HG03354 (cell line): ENCODE measurements at regions not wholly inside any gene's neighbourhood (a gene's known extent, or its start where the extent isn't known, plus 50 kb on each side); places are given as distances from the start of the nearest gene placed in this dataset.
"Not testable (repeated sequence)": the region's sequence is repeated elsewhere in the genome, so short reads cannot be mapped to it uniquely, and the experiment has no call there.

Experiments used
- ATAC-seq: cut with Tn5 transposase; IDR thresholded peaks from one replicate; pipeline ENCODE4 v1.9.1; 2021; ENCODE audit warnings: mild to moderate bottlenecking; ENCODE audit not compliant: unreplicated experiment, poor library complexity, severe bottlenecking

DNA sequence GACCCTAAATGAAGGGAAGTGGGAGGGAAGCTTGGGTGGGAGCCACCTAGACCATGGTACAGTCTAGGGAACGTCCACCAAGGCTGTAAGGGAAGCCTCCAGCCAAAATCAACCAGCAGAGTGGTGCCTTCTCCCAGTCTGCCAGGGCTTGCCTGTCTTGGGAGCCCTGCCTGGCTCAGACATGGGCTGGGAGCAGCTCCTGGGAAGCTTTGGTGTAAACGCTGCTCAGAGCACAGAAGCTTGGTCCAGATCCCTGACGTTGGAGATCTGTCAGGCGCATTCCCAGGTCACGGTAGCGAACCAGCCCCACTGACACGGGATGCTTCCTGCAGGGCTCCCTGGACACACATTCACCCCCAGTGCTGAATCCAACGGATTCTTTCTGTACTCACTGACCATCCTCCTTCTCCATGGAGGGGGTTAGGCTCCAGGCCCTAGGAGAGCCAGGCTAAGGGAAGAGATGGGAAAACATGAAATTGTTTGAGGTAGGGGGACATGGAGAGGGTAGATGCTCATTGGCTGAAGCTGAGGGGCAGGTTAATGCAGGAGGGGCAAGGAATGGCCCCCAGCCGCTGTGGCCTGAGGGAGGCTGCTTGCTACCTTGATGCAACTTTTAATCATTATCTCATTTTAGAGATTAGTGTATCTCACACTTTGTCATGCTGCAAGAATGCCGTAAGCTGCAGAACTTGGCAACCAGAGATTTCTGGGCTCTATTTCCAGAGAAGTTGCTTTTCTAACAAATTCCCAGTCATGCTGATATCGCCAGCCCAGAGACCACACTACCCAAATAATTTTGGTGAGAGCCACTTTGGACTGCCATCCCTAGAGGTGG is 195.8 kb downstream of the UQCRFS1 start:
- no peak for ATAC-seq

DNA sequence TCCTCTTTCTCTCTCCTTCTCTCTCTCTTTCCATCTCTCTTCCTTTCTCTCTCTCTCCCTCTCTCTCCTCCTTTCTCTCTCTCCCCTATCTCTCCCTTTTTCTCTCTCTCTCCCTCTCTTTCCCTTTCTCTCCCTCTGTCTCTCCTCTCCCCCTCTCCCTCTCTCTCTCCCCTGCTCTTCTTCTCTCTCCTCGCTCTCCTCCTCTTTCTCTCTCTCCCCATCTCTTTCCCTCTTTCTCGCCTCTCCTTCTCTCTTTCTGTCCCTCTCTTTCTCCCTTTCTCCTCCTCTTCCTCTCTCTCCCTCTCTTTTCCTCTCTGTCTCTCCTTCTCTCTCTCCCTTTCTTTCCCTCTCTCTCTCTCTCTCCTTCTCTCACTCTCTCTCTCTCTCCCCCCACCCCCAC is 196.6 kb downstream of the UQCRFS1 start:
- no peak for ATAC-seq

DNA sequence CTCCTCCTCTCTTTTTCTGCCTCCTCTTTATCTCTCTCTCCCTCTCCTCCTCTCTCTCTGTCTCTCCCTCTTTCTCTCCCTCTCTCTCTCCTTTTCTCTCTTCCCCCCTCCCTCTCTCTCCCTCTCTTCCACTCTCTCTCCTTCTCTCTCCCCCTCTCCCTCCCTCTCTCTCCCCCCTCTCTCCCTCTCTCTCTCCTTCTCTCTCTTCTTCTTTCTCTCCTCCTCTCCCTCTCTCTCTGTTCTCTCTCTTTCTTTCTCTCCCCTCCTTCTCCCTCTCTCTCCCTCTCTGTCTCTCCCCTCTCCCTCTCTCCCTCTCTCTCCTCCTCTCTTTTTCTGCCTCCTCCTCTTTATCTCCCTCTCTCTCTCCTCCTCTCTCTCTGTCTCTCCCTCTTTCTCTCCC is 197.4 kb downstream of the UQCRFS1 start:
- ATAC-seq: no peak

DNA sequence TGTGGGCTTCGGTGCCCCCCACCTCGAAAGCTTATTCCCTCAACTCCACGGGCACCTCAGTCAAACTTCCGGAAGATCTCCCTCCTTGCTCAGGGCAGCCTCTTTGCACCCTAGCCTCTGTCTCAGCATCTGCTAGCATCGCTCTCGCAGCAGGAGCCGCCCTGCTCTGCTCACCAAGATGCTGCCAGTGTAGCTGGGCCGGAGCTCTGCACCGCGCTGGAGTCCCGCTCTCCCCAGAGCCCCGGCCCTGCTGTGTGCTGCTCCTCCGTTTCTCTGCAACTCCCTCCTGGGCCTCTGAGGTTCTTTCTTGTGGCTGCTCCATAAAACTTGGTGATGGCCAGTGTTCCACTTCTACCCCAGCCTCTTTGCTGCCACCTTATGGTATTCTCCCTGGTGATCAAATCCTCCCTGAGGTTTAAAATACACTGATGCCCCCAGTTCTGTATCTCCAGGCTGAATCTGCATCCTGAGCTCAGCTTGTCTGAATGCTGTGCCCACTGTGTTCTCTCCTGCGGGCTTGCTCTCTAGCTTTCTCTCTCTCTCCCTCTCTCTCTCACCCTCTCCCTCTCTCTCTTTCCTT is 198.0 kb downstream of the UQCRFS1 start:
- no peak for ATAC-seq

DNA sequence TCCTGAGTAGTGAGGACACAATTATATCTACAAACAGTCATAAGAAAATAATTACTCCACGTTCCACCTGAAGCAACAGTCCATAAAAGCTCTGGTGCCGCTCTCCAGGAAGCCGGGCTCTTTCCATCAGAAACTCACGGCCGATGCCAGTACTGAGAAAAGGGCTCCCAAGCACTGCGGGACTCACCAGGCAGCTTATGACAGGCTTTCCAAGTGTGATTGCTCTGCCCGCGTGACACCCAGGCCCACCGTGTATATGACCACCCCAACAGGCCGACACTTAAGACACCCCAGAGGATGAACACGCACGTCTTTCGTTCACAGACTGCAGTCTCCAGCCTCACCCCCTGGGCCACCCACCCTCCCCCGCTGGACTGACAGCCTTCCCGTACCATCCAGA is 199.0 kb downstream of the UQCRFS1 start:
- ATAC-seq: no peak

DNA sequence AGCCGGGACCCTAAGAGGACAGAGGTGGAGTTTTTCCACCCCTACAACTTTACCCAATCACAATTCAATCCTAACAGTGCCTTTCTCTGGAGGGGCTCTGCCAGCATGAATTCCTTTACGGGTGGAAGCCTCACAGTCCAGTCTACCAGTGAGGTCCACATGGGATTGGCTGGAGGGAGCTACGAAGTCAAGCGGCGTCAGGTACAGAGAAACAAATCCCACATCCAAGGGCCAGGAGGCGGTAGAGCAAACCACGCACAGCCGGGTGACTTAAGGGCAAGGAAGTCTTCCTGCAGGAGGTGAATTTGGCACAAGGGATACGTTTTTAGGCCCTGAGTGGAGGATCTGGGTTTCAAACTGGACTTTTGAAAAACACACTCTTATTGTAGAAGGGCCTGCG is 199.6 kb downstream of the UQCRFS1 start:
- no peak for ATAC-seq

DNA sequence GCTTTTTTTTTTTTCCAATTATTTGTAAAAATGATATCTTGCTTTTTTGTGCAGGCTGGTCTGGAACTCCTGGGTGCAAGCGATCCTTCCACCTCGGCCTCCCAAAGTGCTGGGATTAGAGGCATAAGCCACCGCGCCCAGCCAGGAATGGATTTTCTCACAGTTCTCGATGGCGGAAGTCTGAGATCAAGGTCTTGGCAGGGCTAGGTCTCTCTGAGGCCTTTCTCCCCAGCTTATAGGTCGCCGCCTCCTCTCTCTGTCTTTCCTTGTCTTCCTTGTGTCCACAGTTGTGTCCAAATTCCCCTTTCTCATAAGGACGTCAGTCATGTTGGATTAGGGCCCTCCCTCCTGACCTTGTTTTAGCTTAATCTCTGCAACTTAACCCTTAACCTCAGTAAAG is 200.5 kb downstream of the UQCRFS1 start:
- no peak for ATAC-seq

DNA sequence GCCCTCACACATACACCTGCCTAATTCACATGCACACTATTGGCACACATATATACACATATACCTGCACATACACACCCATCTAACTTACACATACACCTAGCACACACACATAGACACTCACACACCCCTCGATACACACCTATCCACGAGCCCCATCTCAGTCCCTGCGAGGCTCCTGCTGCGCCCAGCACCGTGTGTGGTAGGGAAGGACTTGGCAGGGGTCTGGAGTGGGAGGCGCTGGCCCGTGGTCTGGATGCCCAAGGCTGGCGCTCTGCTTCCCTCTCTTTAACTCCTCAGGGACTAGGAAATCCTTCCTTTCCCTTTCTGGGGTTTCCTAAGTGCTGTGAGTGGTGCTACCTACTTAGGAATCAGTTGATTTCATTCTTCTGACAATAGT is 202.7 kb downstream of the UQCRFS1 start:
- no peak for ATAC-seq

DNA sequence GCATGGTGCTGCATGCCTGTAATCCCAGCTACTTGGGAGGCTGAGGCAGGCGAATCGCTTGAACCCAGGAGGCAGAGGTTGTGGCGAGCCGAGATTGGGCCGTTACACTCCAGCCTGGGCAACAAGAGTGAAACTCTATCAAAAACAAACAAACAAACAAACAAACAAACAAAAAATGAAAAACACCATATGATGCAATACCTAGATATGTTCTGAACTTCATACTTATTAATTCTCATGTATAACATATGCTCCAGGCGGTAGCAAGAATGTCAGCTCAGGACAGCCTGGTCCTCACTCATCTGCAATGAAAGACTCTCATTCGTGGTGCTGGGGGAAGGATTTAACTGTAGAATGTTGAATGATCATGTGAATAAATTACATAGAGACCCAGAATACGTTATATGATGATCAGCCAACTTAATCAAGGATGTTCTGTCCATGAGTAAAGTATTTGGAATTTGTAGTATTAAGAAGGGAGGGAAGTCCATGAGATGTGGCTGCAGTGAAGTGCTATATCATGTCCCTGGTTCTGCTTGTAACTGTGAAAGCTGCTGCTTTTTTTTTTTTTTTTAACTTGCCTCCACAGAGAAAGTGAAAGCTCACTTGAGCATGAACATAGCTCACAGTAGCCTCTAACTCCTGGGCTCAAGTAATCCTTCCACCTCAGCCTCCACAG is 206.8 kb downstream of the UQCRFS1 start:
- no peak for ATAC-seq

DNA sequence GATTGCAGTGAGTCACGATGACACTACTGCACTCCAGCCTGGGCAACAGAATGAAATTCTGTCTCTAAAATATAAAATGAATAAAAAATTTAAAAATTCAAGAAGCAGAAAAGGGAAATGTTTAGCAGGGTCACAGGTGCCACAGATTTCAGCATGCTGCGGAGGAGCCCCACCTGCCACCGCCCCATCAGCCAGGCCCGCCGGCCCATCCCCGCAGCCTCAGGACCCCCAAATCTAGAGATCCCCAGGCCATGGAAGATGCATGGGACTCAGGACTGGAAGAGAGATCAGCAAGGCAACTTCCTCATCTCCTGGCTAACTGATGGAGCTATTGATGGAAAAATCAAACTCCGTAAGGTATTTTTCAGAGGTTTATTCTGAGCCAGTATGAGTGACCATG is 208.2 kb downstream of the UQCRFS1 start:
- no peak for ATAC-seq

DNA sequence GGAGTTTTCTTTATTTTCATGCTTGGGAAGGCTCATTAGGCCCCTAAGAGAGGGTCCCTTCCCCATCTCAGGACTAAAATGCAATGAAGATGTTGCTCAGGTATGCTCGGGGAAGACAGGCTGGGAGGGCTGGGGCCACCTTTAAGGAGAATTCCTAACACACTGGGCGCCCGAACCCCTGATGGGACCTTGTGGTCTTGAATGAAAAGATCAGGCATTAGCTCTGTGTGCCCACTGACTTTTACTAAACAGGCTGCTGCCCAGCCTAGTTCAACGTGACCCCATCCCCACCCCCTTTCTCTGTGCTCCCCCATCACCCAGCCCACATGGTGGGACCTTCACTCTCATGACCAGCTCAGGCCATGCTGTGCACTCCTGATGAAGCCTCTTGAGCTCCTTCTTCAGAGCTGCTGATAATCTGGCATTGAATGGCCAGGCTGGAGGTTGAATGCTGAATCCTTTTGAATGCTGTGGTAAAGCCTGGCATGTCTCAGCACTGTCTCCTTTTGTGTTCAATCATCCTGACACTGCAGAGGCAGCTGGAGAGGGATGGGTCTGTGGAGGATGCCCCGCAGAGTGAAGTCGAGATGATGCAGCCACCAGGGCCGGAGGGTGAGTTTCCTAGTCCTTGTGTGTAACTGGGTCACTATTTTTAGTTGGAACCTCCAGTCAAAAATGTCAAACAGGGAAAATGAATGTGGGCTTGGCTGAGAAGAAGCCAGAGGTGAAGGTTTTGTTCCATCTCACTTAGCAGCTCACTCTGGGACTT is 209.1 kb downstream of the UQCRFS1 start:
- ATAC-seq: no peak

DNA sequence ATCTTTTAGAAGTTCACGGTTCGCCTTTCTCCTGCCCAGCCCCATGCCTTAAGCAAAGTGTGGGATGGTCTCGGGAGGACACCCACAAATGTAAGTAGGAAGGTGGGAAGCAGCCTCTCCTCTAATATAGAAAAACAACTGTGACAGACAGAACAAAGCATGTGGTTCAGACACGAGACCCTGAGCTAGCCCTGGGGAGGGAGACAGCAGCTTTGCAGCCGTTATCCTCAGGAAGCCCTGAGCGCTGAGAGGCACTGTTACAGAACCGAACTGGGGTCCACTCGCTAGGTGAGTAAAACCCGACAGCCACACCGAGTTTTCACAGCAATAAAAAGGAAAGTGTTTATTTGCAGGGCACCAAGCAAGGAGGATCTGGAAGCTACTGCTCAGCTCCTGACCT is 210.6 kb downstream of the UQCRFS1 start:
- no peak for ATAC-seq

DNA sequence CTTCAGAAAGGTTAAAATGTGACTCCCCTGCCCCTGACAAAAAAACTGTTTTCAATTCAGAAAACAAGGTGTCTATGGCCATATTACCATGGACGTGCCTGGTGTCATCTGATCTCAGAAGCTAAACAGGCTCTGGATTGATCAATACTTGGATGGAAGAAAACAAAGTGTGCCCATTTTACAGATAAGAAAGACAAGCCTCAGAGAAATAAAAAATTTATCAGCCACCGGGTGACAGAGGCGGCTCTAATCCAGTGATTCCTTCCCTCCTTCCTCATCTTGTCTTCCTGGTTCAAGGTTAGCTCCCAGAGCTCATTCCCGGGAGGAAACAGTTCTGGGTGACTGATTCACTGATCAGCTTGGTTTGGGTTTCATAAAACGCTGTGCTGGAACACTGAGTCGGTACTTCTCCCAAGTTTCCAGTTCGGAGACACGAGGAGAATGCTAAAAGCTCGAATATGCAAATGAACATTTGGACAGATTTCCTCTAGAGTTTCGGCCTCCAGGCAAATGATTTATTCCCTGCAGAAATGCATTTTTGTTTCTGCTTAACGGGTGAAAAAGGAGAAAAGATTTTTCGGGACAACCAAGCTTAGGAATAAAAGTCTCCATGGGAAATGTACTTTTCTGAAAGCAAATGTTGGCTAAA is 211.2 kb downstream of the UQCRFS1 start:
- no peak for ATAC-seq

DNA sequence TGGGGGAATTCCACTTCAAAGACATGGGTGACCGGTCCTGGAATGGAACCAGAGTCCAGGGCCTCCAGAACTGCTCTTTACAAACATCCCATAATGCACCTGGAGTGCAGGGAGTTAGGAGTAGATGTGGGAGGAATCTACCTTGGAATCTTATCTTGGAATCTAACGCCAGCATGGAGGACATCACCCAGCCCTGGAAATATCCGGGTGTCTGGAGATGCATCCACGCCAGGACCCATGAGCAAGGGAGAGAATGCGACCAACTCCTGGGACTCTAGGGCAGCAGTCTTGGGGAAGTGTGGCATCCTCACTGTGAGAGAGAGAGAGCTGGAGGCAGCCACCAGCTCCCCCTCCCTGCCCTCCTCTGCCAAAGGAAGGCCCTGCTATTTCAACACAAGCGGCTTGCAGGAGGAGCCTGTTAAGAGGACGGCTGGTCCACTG is 211.8 kb downstream of the UQCRFS1 start:
- no peak for ATAC-seq

DNA sequence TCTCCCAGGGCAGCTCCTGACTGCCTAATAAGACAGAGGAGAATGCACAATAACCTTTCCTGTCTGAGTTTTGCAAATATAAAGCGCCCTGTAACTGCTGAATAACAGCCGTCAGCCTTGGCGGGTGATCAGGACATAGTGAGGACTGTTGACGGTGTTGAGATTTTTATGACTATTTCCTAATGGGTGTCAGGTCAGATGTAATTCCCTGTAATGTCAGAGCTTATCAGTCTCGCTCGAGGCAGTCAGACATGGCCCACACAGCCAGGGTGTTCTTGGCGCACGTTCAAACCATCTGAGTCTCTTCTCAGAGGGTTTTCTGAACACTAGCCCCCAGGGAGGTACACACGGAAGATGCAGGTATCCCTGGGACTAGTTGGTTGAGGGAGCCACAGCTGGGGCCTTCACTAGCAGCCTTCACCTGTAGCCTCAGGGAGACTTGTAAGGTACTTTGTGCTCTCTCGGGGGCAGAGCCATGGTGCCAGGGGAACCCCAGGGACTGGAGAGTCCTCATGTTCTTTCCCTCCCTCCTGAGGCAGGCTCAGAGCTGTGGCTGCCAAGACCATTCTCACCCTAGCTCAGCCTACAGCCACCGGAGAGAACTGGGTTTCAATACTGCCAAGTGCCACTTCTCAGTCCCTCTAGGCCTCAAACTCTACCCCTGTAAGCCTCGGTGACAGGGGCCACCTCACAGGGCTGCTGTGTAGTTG is 213.1 kb downstream of the UQCRFS1 start:
- no peak for ATAC-seq

DNA sequence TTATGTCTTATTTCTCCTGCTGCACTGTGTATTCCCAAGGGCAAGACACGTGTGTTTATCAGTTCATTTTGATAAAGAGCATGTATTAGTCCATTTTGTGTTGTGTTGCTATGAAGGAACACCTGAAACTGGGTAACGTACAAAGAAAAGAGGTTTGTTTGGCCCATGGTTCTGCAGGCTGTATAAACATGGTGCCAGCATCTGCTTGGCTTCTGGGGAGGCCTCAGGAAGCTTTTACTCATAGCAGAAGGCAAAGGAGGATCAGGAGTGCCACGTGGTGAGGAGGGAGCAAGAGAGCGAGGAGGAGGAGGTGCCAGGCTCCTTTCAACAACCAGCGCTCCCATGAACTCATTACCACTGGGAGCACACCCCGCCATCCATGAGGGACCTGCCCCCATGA is 214.0 kb downstream of the UQCRFS1 start:
- no peak for ATAC-seq

DNA sequence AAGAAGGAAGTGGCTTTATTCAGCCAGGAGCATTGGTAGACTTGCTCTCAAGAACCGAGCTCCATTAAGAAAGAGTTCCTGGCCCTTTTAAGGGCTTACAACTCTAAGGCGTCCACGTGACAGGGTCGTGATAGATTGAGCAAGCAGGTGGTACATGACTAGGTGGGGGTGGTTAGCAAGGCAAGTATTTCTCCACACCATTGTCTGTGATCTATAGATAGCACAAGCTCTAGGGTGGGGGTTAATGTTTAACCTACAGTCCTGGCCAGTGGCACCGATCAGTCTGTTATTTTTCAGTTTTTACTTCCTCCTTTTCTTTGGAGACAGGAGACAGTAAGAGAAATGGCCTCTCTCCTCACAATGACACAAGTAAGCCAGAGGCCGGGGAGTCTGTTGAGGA is 215.1 kb downstream of the UQCRFS1 start:
- ATAC-seq: not testable (repeated sequence)

DNA sequence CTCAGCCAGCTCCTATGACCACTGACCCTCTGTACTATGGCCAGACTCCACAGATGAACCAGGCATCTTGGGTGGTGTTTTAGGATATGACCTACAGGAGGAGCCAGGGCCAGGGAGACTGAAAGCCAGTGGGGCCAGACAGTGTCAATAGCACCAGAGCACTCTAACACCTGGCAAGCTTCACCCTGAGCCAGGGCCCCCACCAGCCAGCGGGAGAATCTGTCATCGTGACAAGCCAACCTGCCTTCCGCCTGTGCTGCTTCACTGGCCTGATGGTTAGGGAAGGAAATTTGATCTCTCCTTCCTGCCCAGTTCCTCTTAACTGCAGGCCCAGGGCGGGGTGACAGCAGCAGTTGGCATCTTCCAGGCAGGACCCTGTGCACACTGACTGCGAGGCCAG is 222.4 kb downstream of the UQCRFS1 start:
- no peak for ATAC-seq

DNA sequence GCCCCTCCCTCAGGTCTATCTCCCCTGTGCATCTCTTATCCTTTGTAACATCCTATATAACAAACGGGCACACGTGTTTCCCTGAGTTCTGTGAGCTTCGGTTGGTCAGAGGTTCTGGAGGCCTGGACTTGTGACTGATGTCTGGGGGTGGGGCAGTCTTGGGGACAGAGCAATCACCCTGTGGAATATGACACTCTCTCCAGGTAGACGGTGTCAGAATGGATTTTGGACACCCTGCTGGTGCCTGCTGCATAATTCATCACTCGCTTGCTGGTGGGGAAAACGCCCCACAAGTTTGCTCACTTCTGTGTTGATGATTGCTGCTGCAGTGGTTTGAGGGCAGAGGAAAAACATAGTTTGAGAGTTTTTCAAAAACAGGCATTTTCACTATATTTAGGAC is 223.2 kb downstream of the UQCRFS1 start:
- no peak for ATAC-seq
